Activated CD4-positive, alpha-beta T cell treated with anti-CD3 and anti-CD28 coated beads for 1 hour (primary cell): ENCODE measurements at regions not wholly inside any gene's neighbourhood (a gene's known extent, or its start where the extent isn't known, plus 50 kb on each side); places are given as distances from the start of the nearest gene placed in this dataset.

Experiments used
- DNase-seq: peaks from one replicate; pipeline ENCODE4 v3.0.0-alpha.2; 2020

- DNase-seq: no peak
Observed at GRCh38 chr14:87081004-87081403, 912.0 kb downstream of the GALC start.

DNA sequence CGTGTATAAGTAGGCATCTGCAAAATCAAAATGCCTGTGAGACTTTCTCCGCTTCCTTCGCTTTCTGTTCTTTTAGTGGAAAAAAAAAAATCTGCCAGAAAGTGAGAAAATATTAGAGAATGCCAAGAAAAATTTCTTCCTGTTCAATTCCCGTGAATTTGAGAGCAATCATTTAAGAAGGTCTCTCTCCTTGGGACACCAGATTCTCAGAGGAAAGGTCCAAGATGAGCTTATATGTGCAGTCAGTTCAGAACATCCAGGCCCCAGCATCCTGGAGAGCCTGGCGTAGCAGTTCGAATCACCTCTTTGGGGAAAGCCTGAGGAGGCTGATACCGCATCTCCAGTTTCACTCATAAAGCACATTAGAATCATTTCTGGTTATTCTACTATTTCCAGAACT, 912.8 kb downstream of the GALC start:
- DNase-seq: no peak

DNA sequence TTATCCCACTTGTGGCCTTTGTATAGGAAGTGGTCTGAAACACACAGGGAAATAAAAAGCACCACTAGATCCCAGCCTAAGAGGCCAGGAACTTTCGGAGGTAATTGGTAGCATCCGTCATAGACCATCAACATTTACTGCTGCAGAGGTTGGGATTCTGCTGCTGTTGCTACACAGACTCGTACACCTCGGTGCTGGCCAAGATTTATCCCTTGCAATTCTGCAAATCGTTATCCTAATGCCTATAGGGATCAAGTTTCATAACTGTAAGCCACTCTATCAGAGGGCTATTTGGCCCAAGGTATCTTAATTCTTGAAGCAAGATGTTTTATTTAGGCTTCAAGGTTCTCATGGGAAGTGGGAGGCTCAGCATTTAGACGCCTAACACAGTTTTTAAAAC, 913.6 kb downstream of the GALC start:
- no peak for DNase-seq

GRCh38 chr14:87076922-87077321, 916.1 kb downstream of the GALC start:
- no peak for DNase-seq

DNA sequence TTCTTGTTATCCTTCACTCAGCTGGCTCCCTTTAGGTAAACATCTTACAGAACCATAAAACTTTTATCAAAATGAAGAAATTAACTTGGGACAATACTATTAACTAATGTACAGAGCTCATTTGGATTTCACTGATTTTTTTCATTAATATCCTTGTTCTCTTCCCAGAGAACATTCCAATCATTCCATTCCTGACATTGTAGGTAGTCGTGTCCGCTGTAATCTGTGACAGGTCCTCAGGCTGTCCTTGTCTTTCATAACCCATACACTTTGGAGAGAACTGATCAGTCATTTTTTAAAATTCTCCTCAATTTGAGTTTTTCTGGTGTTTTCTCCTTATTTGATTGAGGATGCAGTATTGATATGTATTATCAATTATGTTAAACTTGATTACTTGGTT, 916.8 kb downstream of the GALC start:
- no peak for DNase-seq

GRCh38 chr14:87073880-87074570, 919.0 kb downstream of the GALC start:
- DNase-seq: no peak

DNA sequence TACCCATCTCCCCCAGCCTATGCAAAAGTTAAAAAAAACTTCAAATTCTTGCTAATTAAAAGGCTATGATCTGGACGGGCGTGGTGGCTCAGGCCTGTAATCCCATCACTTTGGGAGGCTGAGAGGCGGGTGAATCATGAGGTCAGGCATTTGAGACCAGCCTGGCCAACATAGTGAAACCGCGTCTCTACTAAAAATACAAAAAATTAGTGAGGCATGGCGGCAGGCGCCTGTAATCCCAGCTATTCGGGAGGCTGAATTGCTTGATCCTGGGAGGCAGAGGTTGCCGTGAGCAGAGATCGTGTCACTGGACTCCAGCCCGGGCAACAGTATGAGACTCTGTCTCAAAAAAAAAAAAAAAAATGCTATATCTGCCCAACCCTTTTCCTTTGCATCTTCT, 925.4 kb downstream of the GALC start:
- DNase-seq: no peak

DNA sequence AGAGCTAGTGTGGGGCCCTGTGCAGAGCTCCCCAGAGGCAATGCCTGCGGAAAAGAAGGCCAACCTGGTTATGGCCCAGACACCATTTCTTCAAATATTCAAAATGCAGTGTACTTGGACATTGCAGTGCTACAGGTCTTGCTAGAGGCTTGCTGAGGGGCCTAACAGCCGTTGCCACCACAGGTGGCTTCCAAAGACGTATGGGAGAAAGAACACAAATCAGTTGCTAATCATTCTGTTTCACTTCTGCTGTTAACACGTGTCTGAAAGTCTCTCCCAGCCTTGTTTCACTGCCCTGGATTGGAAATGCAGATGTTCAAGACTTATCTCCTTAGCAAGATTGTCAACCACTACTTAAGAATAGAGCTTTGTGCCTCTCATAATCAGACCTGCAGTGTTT, 925.9 kb downstream of the GALC start:
- no peak for DNase-seq

DNA sequence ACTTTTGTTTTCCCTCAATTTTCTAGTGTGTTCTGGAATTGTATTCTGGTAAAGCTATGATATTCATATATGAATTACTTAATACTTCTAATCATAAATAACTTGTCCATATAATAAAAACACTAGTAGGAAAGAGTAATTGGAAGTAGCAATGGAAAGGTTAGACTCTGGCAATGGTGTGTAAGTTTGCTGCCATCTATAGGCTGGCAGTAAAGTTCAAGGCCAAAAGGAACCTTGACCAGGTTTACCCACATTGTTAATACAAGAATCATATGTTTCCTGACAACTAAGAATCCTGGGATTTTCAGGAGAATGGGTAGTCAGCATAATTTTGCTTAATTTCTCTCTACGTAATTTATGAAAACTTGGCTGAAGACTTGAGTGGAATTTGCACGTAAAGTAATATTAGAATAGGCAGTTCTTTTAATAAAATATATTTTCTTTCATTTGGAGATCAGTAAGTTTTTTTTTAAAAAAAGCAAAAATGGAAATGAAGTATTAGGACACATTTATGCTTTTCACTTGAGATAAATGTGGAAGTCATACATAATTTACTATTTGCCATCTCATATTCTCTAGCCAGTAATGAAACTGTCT, 926.7 kb downstream of the GALC start:
- DNase-seq: no peak

GRCh38 chr14:87065366-87065765, 927.6 kb downstream of the GALC start:
- no peak for DNase-seq

- DNase-seq: no peak
Observed at GRCh38 chr14:87063181-87063580, 929.8 kb downstream of the GALC start.

- no peak for DNase-seq
Observed at GRCh38 chr14:87060405-87060804, 932.6 kb downstream of the GALC start.

- DNase-seq: no peak
Observed at GRCh38 chr14:87059060-87059839, 933.7 kb downstream of the GALC start.

DNA sequence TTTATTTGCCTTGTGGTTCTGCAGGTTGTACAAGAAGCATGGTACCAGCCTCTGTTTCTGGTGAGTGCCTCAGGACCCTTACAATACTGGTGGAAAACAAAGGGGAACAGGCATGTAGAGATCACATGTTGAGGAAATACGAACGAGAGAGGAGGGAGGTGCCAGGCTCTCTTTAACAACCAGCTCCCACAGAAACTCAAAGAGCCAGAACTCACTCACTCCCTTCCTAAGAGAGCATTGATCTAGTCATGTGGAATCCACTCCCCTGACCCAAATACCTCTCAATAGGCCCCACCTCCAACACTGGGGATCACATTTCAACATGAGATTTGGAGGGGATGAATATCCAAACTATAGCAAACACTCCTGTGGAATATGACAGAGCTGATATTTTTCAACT, 938.0 kb downstream of the GALC start:
- DNase-seq: no peak

GRCh38 chr14:87052646-87053225, 940.2 kb downstream of the GALC start:
- DNase-seq: no peak

DNA sequence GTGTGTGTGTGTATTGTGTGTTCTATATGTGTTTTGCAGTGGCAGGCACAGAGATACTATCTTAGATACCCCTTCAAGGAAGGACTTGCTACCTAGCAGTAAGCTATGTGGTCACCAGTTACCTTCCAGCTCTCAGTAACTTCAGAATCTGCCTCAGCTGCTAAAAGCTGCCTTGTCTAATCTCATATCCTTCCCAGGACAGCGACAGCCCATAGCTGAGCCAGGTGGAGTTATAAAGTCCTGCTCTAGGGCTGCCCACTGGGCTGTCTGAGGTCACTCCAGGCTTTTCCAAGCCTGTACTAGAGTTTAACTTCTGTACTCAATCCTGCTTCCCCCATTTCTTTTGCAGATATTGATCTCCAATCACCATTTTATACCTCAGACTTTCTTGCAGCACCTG, 942.6 kb downstream of the GALC start:
- DNase-seq: no peak

DNA sequence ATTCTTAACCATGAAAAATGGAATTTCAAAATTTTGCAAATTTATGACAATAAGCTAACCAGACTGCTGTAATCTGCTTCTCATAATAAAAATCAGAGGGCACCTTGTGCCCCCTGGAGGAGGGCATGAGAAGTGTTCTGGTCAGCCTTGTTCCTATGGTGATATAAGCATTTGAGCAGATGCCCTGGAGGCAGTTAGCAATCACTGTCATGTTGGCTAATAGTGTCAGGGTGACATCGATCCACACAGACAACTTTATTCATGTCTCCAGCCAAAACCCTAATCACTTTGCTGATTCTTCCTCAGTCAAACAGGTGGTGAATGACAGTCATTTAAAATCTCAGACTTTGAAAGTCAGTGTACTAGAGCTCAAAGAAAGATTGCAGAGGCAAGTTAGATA, 943.0 kb downstream of the GALC start:
- no peak for DNase-seq

DNA sequence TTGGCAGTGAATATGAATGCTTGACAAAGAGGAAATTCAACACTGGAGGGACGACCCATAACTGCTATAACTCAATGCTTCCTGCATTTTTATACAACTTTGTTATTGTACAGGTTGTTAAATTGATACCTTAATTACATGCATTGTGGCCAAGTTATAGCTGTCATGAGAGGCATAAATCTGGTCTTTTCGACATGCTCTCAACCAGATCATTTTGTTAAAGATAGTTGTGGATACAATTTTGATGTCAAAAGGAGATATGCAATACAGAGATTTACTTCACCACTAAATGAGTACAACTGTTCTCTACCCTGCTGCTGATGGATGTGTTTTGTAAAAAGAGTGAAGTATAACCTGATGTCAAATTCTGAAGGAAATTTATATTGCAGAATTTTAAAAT, 946.0 kb downstream of the GALC start:
- no peak for DNase-seq

GRCh38 chr14:87045956-87046355, 947.0 kb downstream of the GALC start:
- no peak for DNase-seq

GRCh38 chr14:87045246-87045645, 947.7 kb downstream of the GALC start:
- DNase-seq: no peak

DNA sequence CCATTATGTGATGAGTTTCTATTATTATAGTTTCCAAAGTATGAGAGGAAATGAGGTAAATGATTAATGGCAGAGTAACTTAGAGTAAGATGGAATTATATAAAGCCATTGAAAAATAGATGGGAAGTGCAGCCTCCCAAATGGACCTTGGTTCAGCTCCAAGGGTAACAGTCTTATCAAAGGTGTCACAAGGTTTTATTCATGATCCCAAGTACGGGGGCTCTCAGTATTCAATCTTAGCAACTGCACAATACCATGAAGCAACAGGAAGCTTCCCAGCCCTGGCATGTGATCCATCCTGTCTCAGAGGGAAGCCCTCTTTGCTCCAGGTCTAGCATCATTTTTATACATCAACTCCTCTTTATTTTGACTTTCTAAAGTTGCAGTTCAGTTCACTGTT, 948.2 kb downstream of the GALC start:
- no peak for DNase-seq

DNA sequence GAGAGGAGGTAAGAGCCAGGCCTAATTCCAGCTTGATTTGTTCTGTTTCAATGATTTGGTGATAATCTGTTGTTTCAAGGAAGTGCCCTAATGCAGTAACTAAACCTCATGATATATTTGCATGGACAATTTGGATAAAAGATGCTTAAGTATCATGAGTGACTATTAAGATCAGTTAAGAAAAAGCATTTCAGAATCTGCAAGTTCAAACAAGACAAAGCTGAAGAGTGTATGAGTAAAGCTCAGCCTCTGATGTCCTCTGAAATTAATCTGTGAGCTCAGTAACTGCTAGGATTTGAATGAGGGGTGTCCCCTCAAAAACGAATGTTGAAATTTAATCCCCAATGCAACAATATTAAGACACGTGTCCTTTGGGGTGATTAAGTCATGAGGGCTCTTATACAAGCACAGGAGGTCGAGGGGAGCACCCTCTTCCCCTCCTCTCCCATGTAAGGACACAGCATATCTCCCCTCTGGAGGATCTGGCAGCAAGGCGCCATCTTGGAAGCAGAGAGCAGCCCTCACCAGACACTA, 949.2 kb downstream of the GALC start:
- DNase-seq: no peak

- DNase-seq: no peak
Observed at GRCh38 chr14:87042354-87042753, 950.6 kb downstream of the GALC start.
